Kidney (tissue), 13 donors: ENCODE measurements at regions not wholly inside any gene's neighbourhood (a gene's known extent, or its start where the extent isn't known, plus 50 kb on each side); places are given as distances from the start of the nearest gene placed in this dataset.

Source experiments
- DNase-seq, 5 donors: peaks; one replicate each; pipeline ENCODE4 v3.0.0-alpha.2; 2013 to 2020
- FAIRE-seq: peaks from 2 replicates; lab custom pipeline; 2012; peaks lifted over from hg19 to GRCh38; lab: Jason Lieb, UNC
- H3K27ac ChIP-seq, 2 donors: one replicate each; pipeline ENCODE4 v1.7.0; 2013; ENCODE audit warnings: low read depth in 2 of 2, low read length in 2 of 2, inconsistent platforms in 1 of 2
- H3K27me3 ChIP-seq: one replicate; pipeline ENCODE4 v1.7.1; 2013; ENCODE audit warnings: low read length, inconsistent platforms; ENCODE audit not compliant: control insufficient read depth, insufficient read depth
- H3K36me3 ChIP-seq, 3 donors: one replicate each; pipeline versions ENCODE4 v1.7.0 to v1.7.1; 2013; ENCODE audit warnings: low read length in 3 of 3, control low read depth in 1 of 3, inconsistent platforms in 1 of 3; ENCODE audit not compliant: insufficient read depth in 3 of 3, control insufficient read depth in 2 of 3
- H3K4me1 ChIP-seq, 3 donors: one replicate each; pipeline versions ENCODE4 v1.7.0 to v1.7.1; 2013; ENCODE audit warnings: low read length in 3 of 3, inconsistent platforms in 1 of 3, low read depth in 1 of 3; ENCODE audit not compliant: control insufficient read depth in 2 of 3, insufficient read depth in 2 of 3
- H3K4me3 ChIP-seq, 3 donors: one replicate each; pipeline versions ENCODE4 v1.7.0 to v1.8.1; 2013; ENCODE audit warnings: low read length in 3 of 3, control low read depth in 1 of 3, inconsistent platforms in 1 of 3
- H3K9ac ChIP-seq, 3 donors: one replicate each; pipeline versions ENCODE4 v1.7.0 to v1.7.1; 2013; ENCODE audit warnings: low read length in 3 of 3, control low read depth in 1 of 3, inconsistent platforms in 1 of 3
- H3K9me3 ChIP-seq, 3 donors: one replicate each; pipeline versions ENCODE4 v1.7.0 to v1.7.1; 2013; ENCODE audit warnings: low read length in 3 of 3, control low read depth in 1 of 3, inconsistent platforms in 1 of 3; ENCODE audit not compliant: control insufficient read depth in 2 of 3, insufficient read depth in 1 of 3
- CTCF ChIP-seq: IDR thresholded peaks from 3 replicates; pipeline ENCODE4 v1.5.1; 2012; ENCODE audit warnings: mild to moderate bottlenecking, moderate library complexity, borderline replicate concordance; ENCODE audit not compliant: insufficient read depth; ENCODE audit errors: extremely low read depth
- intact Hi-C: fragments of 100-400 bp; cut with DNase I; formaldehyde crosslinking; loops from one replicate; pipeline ENCODE4 v1.11.1; 2022
- donor health status: control.
- donor health status: control.
- donor health status: control.
- donor health status: control.
- donor health status: control.
- donor health status: DM: yes; HTN: yes; CAD: no.
- donor health status: Normal renal cell carcinoma (clear cell type).

GRCh38 chr3:72137865-72138861 lies 353.2 kb upstream of the PROK2 start:
- FAIRE-seq = no peak
- intact Hi-C loops = no loop called here

GRCh38 chr3:72135636-72136035 lies 350.7 kb upstream of the PROK2 start:
- no peak overlapping the region for H3K9ac ChIP-seq
- H3K4me1 ChIP-seq = no peaks in the 10 kb centered on the region
- intact Hi-C loops = no loop called here
- no peak for TF ChIP-seq CTCF
- H3K4me3 ChIP-seq = no peak overlapping the region
- H3K36me3 ChIP-seq = no peaks in the 10 kb centered on the region
- H3K27me3 ChIP-seq = no peaks in the 10 kb centered on the region
- no peak for DNase-seq
- H3K27ac ChIP-seq = no peak overlapping the region
- peaks cover 0 to 1% (median 0%) of the 10 kb centered on the region in 3 donors for H3K9me3 ChIP-seq
- FAIRE-seq = no peak

More at GRCh38 chr3:72137865-72138861, 353.2 kb upstream of the PROK2 start:
- Histone ChIP-seq H3K9ac (no peak overlapping the region), H3K9me3 (no peaks in the 10 kb centered on the region), H3K4me1 (no peaks in the 10 kb centered on the region), H3K27ac (no peak overlapping the region), H3K4me3 (no peak overlapping the region), H3K36me3 (no peaks in the 10 kb centered on the region), H3K27me3 (no peaks in the 10 kb centered on the region)
- DNase-seq = no peak
- TF ChIP-seq CTCF = no peak

- intact Hi-C loops = no loop called here
- Histone ChIP-seq H3K27ac (no peak overlapping the region), H3K27me3 (no peaks in the 10 kb centered on the region), H3K9me3 (peaks cover 0 to 5% (median 0%) of the 10 kb centered on the region in 3 donors), H3K4me1 (no peaks in the 10 kb centered on the region), H3K4me3 (no peak overlapping the region), H3K9ac (no peak overlapping the region), H3K36me3 (no peaks in the 10 kb centered on the region)
- FAIRE-seq = no peak
- no peak for TF ChIP-seq CTCF
- no peak for DNase-seq
These were observed 350.1 kb upstream of the PROK2 start for GRCh38 chr3:72134989-72135451.
